Transverse colon (tissue), 3 donors: ENCODE measurements at regions not wholly inside any gene's neighbourhood (a gene's known extent, or its start where the extent isn't known, plus 50 kb on each side); places are given as distances from the start of the nearest gene placed in this dataset.

ENCODE experiments used
- CTCF ChIP-seq, 5 experiments: fragments of 200-600 bp in 3 of 5; fragments of 450-650 bp in 2 of 5; sonication (generic) in 3 of 5; IDR thresholded peaks; 1 replicate in 2 of 5; 2 replicates in 3 of 5; pipeline ENCODE4 v1.5.1; 2016 to 2017; ENCODE audit warnings: antibody characterized with exemption in 5 of 5, inconsistent platforms in 3 of 5, mild to moderate bottlenecking in 2 of 5, moderate library complexity in 1 of 5
- POLR2A ChIP-seq: fragments of 450-650 bp; IDR thresholded peaks from one replicate; pipeline ENCODE4 v1.6.1; 2016; ENCODE audit warnings: antibody characterized with exemption, mild to moderate bottlenecking, moderate library complexity

- TF ChIP-seq CTCF (IDR thresholded peaks at IDR 0.05) = no peak
- TF ChIP-seq POLR2A = no peak
Observed at GRCh38 chr3:1727242-1727641, 371.4 kb upstream of the CNTN4 start.
